A549 (cell line): ENCODE measurements at regions not wholly inside any gene's neighbourhood (a gene's known extent, or its start where the extent isn't known, plus 50 kb on each side); places are given as distances from the start of the nearest gene placed in this dataset.

Experiments
- ATAC-seq, 2 experiments: fragments of 200-7000 bp in 1 of 2; fragments of >200 bp in 1 of 2; cut with Nextera tagmentation in 1 of 2; cut with Tn5 transposase in 1 of 2; 3 replicates each; pipeline versions ENCODE4 v1.8.0 to v1.9.1; 2018 to 2020; ENCODE audit warnings: mild to moderate bottlenecking in 1 of 2, moderate library complexity in 1 of 2
- CTCF ChIA-PET: fragments of 300-600 bp; sonication (Branson Sonifier 250); formaldehyde crosslinking; extraction: SDS; loops from one replicate; lab custom pipeline; 2021; ENCODE audit warnings: antibody characterized with exemption, inconsistent platforms; lab: Yijun Ruan, JAX
- POLR2A ChIA-PET: fragments of 350-600 bp; formaldehyde crosslinking; extraction: SDS; loops from one replicate; lab custom pipeline; 2021; ENCODE audit warnings: antibody characterized with exemption, inconsistent platforms; lab: Yijun Ruan, JAX
- DNase-seq, 2 experiments: peaks; one replicate each; pipeline versions ENCODE4 v3.0.0 to v3.0.0-alpha.2; 2011 to 2016; ENCODE audit warnings: low read depth in 1 of 2, low spot score in 1 of 2
- FAIRE-seq: peaks from 2 replicates; lab custom pipeline; 2011; peaks lifted over from hg19 to GRCh38; lab: Jason Lieb, UNC
- H3K27ac ChIP-seq, 2 experiments: fragments of >200 bp; sonication (Bioruptor Twin); formaldehyde crosslinking; 3 replicates each; pipeline ENCODE4 v1.5.1; 2016 to 2017
- H3K4me1 ChIP-seq: fragments of >200 bp; sonication (Bioruptor Twin); formaldehyde crosslinking; 3 replicates; pipeline ENCODE4 v1.6.1; 2016
- H3K4me2 ChIP-seq: fragments of >200 bp; sonication (Bioruptor Twin); formaldehyde crosslinking; 3 replicates; pipeline ENCODE4 v1.6.1; 2016
- H3K4me3 ChIP-seq: fragments of >200 bp; sonication (Bioruptor Twin); formaldehyde crosslinking; 3 replicates; pipeline ENCODE4 v1.5.1; 2016
- H3K9me3 ChIP-seq: fragments of >200 bp; sonication (Bioruptor Twin); formaldehyde crosslinking; 3 replicates; pipeline ENCODE4 v1.6.1; 2016
- BHLHE40 ChIP-seq: IDR thresholded peaks from 2 replicates; pipeline ENCODE4 v1.6.1; 2012; ENCODE audit warnings: low read depth, low read length, inconsistent platforms
- CBX8 ChIP-seq: fragments of 200-600 bp; sonication (generic); IDR thresholded peaks from 2 replicates; pipeline ENCODE4 v1.6.1; 2016
- CHD2 ChIP-seq: fragments of 150-350 bp; IDR thresholded peaks from 2 replicates; pipeline ENCODE4 v1.6.1; 2014; ENCODE audit warnings: low read length; ENCODE audit not compliant: partially characterized antibody
- CHD4 ChIP-seq: fragments of 200-600 bp; sonication (generic); IDR thresholded peaks from 2 replicates; pipeline ENCODE4 v1.6.1; 2016; ENCODE audit warnings: antibody characterized with exemption, mild to moderate bottlenecking, borderline replicate concordance
- ELK1 ChIP-seq: fragments of 150-350 bp; IDR thresholded peaks from 2 replicates; pipeline ENCODE4 v1.6.1; 2014; ENCODE audit warnings: low read depth, mild to moderate bottlenecking, low read length
- FOSL2 ChIP-seq, 2 experiments: fragments of 450-650 bp in 1 of 2; fragments of >200 bp in 1 of 2; sonication (Bioruptor Twin) in 1 of 2; formaldehyde crosslinking; IDR thresholded peaks; 2 replicates each; pipeline versions ENCODE4 v1.5.0 to v1.6.1; 2016 to 2020; ENCODE audit warnings: mild to moderate bottlenecking in 1 of 2, moderate library complexity in 1 of 2
- FOXS1 ChIP-seq: fragments of 250-450 bp; sonication (Bioruptor Pico); IDR thresholded peaks from 2 replicates; pipeline ENCODE4 v1.5.0; 2020; ENCODE audit warnings: mild to moderate bottlenecking, moderate library complexity
- HDAC2 ChIP-seq: fragments of 200-600 bp; sonication (generic); IDR thresholded peaks from 2 replicates; pipeline ENCODE4 v1.6.1; 2016
- HEYL ChIP-seq: fragments of 250-450 bp; sonication (Bioruptor Pico); IDR thresholded peaks from 2 replicates; pipeline ENCODE4 v1.8.0; 2021; ENCODE audit warnings: mild to moderate bottlenecking, moderate library complexity
- HOXB5 ChIP-seq: fragments of 250-450 bp; sonication (Bioruptor Pico); IDR thresholded peaks from 2 replicates; pipeline ENCODE4 v1.5.0; 2020; ENCODE audit warnings: mild to moderate bottlenecking, moderate library complexity
- JUN ChIP-seq, 2 experiments: fragments of >200 bp; sonication (Bioruptor Twin); formaldehyde crosslinking; IDR thresholded peaks; 2 replicates in 1 of 2; 3 replicates in 1 of 2; pipeline ENCODE4 v1.6.1; 2016 to 2017
- KDM5A ChIP-seq: fragments of 200-600 bp; sonication (generic); IDR thresholded peaks from 2 replicates; pipeline ENCODE4 v1.6.1; 2016; ENCODE audit warnings: antibody characterized with exemption, mild to moderate bottlenecking
- MAFK ChIP-seq: fragments of 450-650 bp; IDR thresholded peaks from 2 replicates; pipeline ENCODE4 v1.6.1; 2014; ENCODE audit not compliant: partially characterized antibody
- MAZ ChIP-seq: fragments of 150-350 bp; IDR thresholded peaks from 2 replicates; pipeline ENCODE4 v1.6.1; 2014; ENCODE audit warnings: antibody characterized with exemption, low read depth, low read length, borderline replicate concordance
- NFE2L2 ChIP-seq: fragments of 150-350 bp; conservative IDR thresholded peaks from 2 replicates; pipeline ENCODE4 v1.6.1; 2014; ENCODE audit warnings: low read length
- NPAS2 ChIP-seq: fragments of 250-450 bp; sonication (Bioruptor Pico); IDR thresholded peaks from 2 replicates; pipeline ENCODE4 v1.8.0; 2022; ENCODE audit warnings: mild to moderate bottlenecking, moderate library complexity, borderline replicate concordance
- NR3C1 ChIP-seq: fragments of >200 bp; sonication (Bioruptor Twin); formaldehyde crosslinking; IDR thresholded peaks from 3 replicates; pipeline ENCODE4 v1.6.1; 2017
- PHF8 ChIP-seq: fragments of 200-600 bp; sonication (generic); IDR thresholded peaks from 2 replicates; pipeline ENCODE4 v1.6.1; 2016; ENCODE audit warnings: low read depth, mild to moderate bottlenecking, antibody characterized with exemption, moderate library complexity, borderline replicate concordance
- POLR2AphosphoS2 ChIP-seq: conservative IDR thresholded peaks from 2 replicates; pipeline ENCODE4 v1.6.1; 2012; ENCODE audit warnings: low read length, improper control_type of control experiment, inconsistent platforms
- RAD21 ChIP-seq, 2 experiments: fragments of >200 bp in 1 of 2; sonication (Bioruptor Twin) in 1 of 2; formaldehyde crosslinking in 1 of 2; IDR thresholded peaks in 1 of 2; conservative IDR thresholded peaks in 1 of 2; 2 replicates in 1 of 2; 3 replicates in 1 of 2; pipeline ENCODE4 v1.6.1; 2012 to 2018; ENCODE audit warnings: inconsistent platforms in 1 of 2
- SMC3 ChIP-seq: fragments of >200 bp; sonication (Bioruptor Twin); formaldehyde crosslinking; IDR thresholded peaks from 3 replicates; pipeline ENCODE4 v1.6.1; 2018; ENCODE audit warnings: inconsistent platforms
- SREBF2 ChIP-seq: fragments of 450-650 bp; IDR thresholded peaks from 2 replicates; pipeline ENCODE4 v1.6.1; 2014; ENCODE audit warnings: mild to moderate bottlenecking, moderate library complexity
- TP53 ChIP-seq: fragments of 250-450 bp; sonication (Bioruptor Pico); IDR thresholded peaks from 2 replicates; pipeline ENCODE4 v1.5.0; 2021; ENCODE audit warnings: mild to moderate bottlenecking, moderate library complexity
- ZFP36 ChIP-seq: fragments of 450-650 bp; IDR thresholded peaks from 2 replicates; pipeline ENCODE4 v1.6.1; 2014; ENCODE audit warnings: borderline replicate concordance; ENCODE audit not compliant: partially characterized antibody
- WGBS: methylation state at CpG from one replicate; pipeline ENCODE4 v1.1.6; 2017; ENCODE audit errors: missing lambda C conversion rate; 5-methylcytosine and 5-hydroxymethylcytosine counted together
- TF ChIP-seq, protein P1 (sequence below): fragments of 250-450 bp; sonication (Bioruptor Pico); IDR thresholded peaks from 2 replicates; pipeline ENCODE4 v1.5.0; 2020; ENCODE audit warnings: low read depth, mild to moderate bottlenecking, moderate library complexity
- TF ChIP-seq, protein P2 (sequence below): fragments of >200 bp; sonication (Bioruptor Twin); formaldehyde crosslinking; IDR thresholded peaks from 3 replicates; pipeline ENCODE4 v1.5.1; 2016
- TF ChIP-seq, protein P3 (sequence below): fragments of 200-600 bp; sonication (generic); IDR thresholded peaks from 2 replicates; pipeline ENCODE4 v1.6.1; 2016; ENCODE audit warnings: antibody characterized with exemption, mild to moderate bottlenecking, moderate library complexity

DNA sequence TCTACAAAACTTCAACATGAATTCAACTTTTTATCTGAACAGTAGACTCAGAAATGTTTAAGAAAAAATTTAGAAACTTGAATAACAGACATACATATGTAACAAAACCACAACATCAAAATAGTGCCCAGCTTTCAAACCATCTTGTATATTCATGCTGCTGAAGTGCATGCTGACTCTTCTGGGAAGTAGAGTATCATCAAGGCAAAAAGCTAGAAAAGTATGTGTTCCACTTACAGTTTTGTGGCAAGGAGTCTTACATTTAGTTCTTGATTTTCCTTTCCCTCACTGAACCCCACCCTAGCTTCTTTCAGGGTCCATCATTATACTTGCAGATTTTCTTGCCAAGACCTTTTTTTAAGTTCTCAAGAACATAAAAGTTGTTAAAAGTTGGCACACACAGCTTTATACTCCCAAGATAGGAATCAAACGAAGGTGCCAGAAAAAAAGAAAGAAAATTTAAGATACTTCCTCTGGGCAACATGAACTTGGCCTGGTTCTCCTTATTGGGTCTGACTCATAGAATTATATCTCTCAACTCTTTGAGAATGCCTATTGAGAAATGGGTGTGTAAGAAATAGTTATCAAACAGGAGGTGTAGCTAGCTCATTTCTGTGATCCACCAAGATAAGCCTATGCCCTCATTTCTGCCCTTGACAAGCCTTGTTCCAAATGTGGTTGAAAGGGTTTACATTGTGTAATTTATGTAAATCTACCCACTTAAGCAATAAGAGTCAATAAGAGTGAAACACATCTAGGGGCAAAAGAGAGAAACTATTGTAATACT is 667.6 kb upstream of the ACVR2A start:
- no peaks in the 10 kb centered on the region for H3K4me1 ChIP-seq
- no peak for ATAC-seq
- CTCF ChIA-PET = no interaction called here
- no peaks in the 10 kb centered on the region; the same call in 1 of the 3 replicates for H3K9me3 ChIP-seq
- no peak overlapping the region for H3K27ac ChIP-seq
- TF ChIP-seq BHLHE40 = no peak
- TF ChIP-seq SMC3 = no peak
- no peak for TF ChIP-seq SREBF2
- no peak for TF ChIP-seq MAFK
- TF ChIP-seq NPAS2 (CRISPR knock-in tag) = no peak
- TF ChIP-seq KDM5A = no peak
- TF ChIP-seq CHD4 = no peak
- no peak for TF ChIP-seq FOXS1 (CRISPR knock-in tag)
- TF ChIP-seq ZFP36 = no peak
- no peak for TF ChIP-seq HEYL (CRISPR knock-in tag)
- no peak for TF ChIP-seq CHD2
- no peak for TF ChIP-seq RAD21 (conservative IDR thresholded peaks at IDR 0.05 in 1 of 2, IDR thresholded peaks at IDR 0.05 in 1 of 2)
- H3K4me3 ChIP-seq = no peak overlapping the region
- POLR2A ChIA-PET = no interaction called here
- H3K4me2 ChIP-seq = no peak overlapping the region
- WGBS = 0% methylated on average over 1 of the region's 1 CpG
- no peak for DNase-seq
- no peak for FAIRE-seq

DNA sequence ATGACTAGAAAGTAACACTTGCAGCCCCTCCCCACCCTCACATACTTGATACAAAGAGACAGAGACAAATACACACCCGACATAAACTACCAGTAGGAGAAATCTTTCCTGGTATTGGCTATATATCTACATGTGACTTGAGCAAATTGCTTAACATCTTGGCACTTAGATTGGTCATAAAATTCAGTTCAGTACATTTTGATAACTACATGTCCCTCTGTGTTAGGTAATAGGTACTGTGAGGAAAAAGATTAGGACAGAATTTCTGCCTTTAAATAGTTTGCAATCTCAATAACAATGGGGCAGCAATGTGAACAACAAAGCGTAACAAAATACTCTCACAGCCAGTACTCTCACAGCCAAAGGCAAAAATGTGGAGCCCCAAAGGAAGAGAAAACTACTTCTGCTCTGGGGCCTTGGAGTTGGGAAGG is 670.0 kb upstream of the ACVR2A start:
- H3K4me1 ChIP-seq = no peaks in the 10 kb centered on the region
- no peak overlapping the region for H3K4me2 ChIP-seq
- CTCF ChIA-PET = interaction anchor here (1.2 kb wide), 1 partner anchor 92 kb away, joined by 3 read pairs; no protein-coding TSS in a partner anchor
- POLR2A ChIA-PET = no interaction called here
- ATAC-seq (no peak), FAIRE-seq (no peak), DNase-seq (no peak)
- no peak for TF ChIP-seq JUN (IDR thresholded peaks at IDR 0.05)
- no peak for TF ChIP-seq PHF8
- TF ChIP-seq POLR2AphosphoS2 = no peak
- TF ChIP-seq NFE2L2 = no peak
- no peak for TF ChIP-seq HOXB5
- no peak for TF ChIP-seq NR3C1
- TF ChIP-seq ELK1 = no peak
- TF ChIP-seq MAZ = no peak
- TF ChIP-seq NPAS2 (CRISPR knock-in tag) = no peak
- TF ChIP-seq, protein P1, sequence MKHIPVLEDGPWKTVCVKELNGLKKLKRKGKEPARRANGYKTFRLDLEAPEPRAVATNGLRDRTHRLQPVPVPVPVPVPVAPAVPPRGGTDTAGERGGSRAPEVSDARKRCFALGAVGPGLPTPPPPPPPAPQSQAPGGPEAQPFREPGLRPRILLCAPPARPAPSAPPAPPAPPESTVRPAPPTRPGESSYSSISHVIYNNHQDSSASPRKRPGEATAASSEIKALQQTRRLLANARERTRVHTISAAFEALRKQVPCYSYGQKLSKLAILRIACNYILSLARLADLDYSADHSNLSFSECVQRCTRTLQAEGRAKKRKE (CRISPR knock-in tag) = no peak
- TF ChIP-seq, protein P2, sequence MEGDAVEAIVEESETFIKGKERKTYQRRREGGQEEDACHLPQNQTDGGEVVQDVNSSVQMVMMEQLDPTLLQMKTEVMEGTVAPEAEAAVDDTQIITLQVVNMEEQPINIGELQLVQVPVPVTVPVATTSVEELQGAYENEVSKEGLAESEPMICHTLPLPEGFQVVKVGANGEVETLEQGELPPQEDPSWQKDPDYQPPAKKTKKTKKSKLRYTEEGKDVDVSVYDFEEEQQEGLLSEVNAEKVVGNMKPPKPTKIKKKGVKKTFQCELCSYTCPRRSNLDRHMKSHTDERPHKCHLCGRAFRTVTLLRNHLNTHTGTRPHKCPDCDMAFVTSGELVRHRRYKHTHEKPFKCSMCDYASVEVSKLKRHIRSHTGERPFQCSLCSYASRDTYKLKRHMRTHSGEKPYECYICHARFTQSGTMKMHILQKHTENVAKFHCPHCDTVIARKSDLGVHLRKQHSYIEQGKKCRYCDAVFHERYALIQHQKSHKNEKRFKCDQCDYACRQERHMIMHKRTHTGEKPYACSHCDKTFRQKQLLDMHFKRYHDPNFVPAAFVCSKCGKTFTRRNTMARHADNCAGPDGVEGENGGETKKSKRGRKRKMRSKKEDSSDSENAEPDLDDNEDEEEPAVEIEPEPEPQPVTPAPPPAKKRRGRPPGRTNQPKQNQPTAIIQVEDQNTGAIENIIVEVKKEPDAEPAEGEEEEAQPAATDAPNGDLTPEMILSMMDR = no peak
- TF ChIP-seq TP53 (CRISPR knock-in tag) = no peak
- no peak for TF ChIP-seq HDAC2
- TF ChIP-seq FOSL2 (IDR thresholded peaks at IDR 0.05) = no peak
- no peak for TF ChIP-seq FOSL2 (CRISPR knock-in tag; IDR thresholded peaks at IDR 0.05)
- no peak for TF ChIP-seq RAD21 (conservative IDR thresholded peaks at IDR 0.05 in 1 of 2, IDR thresholded peaks at IDR 0.05 in 1 of 2)
- TF ChIP-seq CBX8 = no peak
- TF ChIP-seq, protein P3, sequence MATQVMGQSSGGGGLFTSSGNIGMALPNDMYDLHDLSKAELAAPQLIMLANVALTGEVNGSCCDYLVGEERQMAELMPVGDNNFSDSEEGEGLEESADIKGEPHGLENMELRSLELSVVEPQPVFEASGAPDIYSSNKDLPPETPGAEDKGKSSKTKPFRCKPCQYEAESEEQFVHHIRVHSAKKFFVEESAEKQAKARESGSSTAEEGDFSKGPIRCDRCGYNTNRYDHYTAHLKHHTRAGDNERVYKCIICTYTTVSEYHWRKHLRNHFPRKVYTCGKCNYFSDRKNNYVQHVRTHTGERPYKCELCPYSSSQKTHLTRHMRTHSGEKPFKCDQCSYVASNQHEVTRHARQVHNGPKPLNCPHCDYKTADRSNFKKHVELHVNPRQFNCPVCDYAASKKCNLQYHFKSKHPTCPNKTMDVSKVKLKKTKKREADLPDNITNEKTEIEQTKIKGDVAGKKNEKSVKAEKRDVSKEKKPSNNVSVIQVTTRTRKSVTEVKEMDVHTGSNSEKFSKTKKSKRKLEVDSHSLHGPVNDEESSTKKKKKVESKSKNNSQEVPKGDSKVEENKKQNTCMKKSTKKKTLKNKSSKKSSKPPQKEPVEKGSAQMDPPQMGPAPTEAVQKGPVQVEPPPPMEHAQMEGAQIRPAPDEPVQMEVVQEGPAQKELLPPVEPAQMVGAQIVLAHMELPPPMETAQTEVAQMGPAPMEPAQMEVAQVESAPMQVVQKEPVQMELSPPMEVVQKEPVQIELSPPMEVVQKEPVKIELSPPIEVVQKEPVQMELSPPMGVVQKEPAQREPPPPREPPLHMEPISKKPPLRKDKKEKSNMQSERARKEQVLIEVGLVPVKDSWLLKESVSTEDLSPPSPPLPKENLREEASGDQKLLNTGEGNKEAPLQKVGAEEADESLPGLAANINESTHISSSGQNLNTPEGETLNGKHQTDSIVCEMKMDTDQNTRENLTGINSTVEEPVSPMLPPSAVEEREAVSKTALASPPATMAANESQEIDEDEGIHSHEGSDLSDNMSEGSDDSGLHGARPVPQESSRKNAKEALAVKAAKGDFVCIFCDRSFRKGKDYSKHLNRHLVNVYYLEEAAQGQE = no peak
- TF ChIP-seq FOXS1 (CRISPR knock-in tag) = no peak
- WGBS = 38% methylated on average over 2 of the region's 2 CpGs
- H3K9me3 ChIP-seq = no peaks in the 10 kb centered on the region; the same call in 2 of the 3 replicates
- no peak overlapping the region for H3K4me3 ChIP-seq
- no peak overlapping the region for H3K27ac ChIP-seq
